ENCODE measurements at regions not wholly inside any gene's neighbourhood (a gene's known extent, or its start where the extent isn't known, plus 50 kb on each side); places are given as distances from the start of the nearest gene placed in this dataset.

GRCh38 chr12:132423820-132424645 lies 65.9 kb upstream of the FBRSL1 start:
- H3K9me3 ChIP-seq, result no peaks in the 10 kb centered on the region
- TF ChIP-seq CTCF (IDR thresholded peaks at IDR 0.05), result no peak
- no peak for TF ChIP-seq POLR2A (IDR thresholded peaks at IDR 0.05)
- no peaks in the 10 kb centered on the region for H3K27me3 ChIP-seq
- H3K27ac ChIP-seq, result no peak overlapping the region
- intact Hi-C loops (cut with DNase I; ENCODE audit: low total_unique reads), result no loop called here
- no peak for DNase-seq
- no peak overlapping the region for H3K4me3 ChIP-seq
- H3K36me3 ChIP-seq, result no peaks in the 10 kb centered on the region
- no peaks in the 10 kb centered on the region for H3K4me1 ChIP-seq

GRCh38 chr12:132423251-132423819 lies 66.6 kb upstream of the FBRSL1 start:
- no peak for TF ChIP-seq CTCF (IDR thresholded peaks at IDR 0.05)
- intact Hi-C loops (cut with DNase I; ENCODE audit: low total_unique reads), result no loop called here
- Histone ChIP-seq H3K36me3 (no peaks in the 10 kb centered on the region), H3K27me3 (no peaks in the 10 kb centered on the region), H3K9me3 (no peaks in the 10 kb centered on the region), H3K27ac (no peak overlapping the region), H3K4me3 (no peak overlapping the region), H3K4me1 (no peaks in the 10 kb centered on the region)
- DNase-seq, result no peak

- no peaks in the 10 kb centered on the region for H3K27me3 ChIP-seq
- H3K36me3 ChIP-seq, result no peaks in the 10 kb centered on the region
- H3K9me3 ChIP-seq, result no peaks in the 10 kb centered on the region
- H3K27ac ChIP-seq, result no peak overlapping the region
- no peak for TF ChIP-seq CTCF (IDR thresholded peaks at IDR 0.05)
- TF ChIP-seq POLR2A (IDR thresholded peaks at IDR 0.05), result no peak
- intact Hi-C loops (cut with DNase I; ENCODE audit: low total_unique reads), result no loop called here
- DNase-seq, result no peak
- H3K4me3 ChIP-seq, result no peak overlapping the region
- H3K4me1 ChIP-seq, result no peaks in the 10 kb centered on the region
Measured at GRCh38 chr12:132422381-132423043, 67.4 kb upstream of the FBRSL1 start.

- TF ChIP-seq CTCF (IDR thresholded peaks at IDR 0.05) (no peak), POLR2A (IDR thresholded peaks at IDR 0.05) (no peak)
- no peaks in the 10 kb centered on the region for H3K36me3 ChIP-seq
- H3K27ac ChIP-seq, result no peak overlapping the region
- H3K4me3 ChIP-seq, result no peak overlapping the region
- no peaks in the 10 kb centered on the region for H3K27me3 ChIP-seq
- no peaks in the 10 kb centered on the region for H3K4me1 ChIP-seq
- no peaks in the 10 kb centered on the region for H3K9me3 ChIP-seq
- no peak for DNase-seq
- intact Hi-C loops (cut with DNase I; ENCODE audit: low total_unique reads), result no loop called here
Measured at GRCh38 chr12:132422040-132422380, 67.9 kb upstream of the FBRSL1 start.

- TF ChIP-seq POLR2A (IDR thresholded peaks at IDR 0.05), result no peak
- no peak for TF ChIP-seq CTCF (IDR thresholded peaks at IDR 0.05)
Measured at GRCh38 chr12:132419631-132420246, 70.2 kb upstream of the FBRSL1 start.

More at GRCh38 chr12:132419631-132420246, 70.2 kb upstream of the FBRSL1 start:
- DNase-seq, result no peak
- Histone ChIP-seq H3K36me3 (no peaks in the 10 kb centered on the region), H3K4me3 (no peak overlapping the region), H3K27me3 (no peaks in the 10 kb centered on the region), H3K27ac (no peak overlapping the region), H3K4me1 (no peaks in the 10 kb centered on the region), H3K9me3 (no peaks in the 10 kb centered on the region)
- intact Hi-C loops (cut with DNase I; ENCODE audit: low total_unique reads), result no loop called here

All from uterus (tissue), 3 donors.